ENCODE measurements at regions not wholly inside any gene's neighbourhood (a gene's known extent, or its start where the extent isn't known, plus 50 kb on each side); places are given as distances from the start of the nearest gene placed in this dataset.

DNA sequence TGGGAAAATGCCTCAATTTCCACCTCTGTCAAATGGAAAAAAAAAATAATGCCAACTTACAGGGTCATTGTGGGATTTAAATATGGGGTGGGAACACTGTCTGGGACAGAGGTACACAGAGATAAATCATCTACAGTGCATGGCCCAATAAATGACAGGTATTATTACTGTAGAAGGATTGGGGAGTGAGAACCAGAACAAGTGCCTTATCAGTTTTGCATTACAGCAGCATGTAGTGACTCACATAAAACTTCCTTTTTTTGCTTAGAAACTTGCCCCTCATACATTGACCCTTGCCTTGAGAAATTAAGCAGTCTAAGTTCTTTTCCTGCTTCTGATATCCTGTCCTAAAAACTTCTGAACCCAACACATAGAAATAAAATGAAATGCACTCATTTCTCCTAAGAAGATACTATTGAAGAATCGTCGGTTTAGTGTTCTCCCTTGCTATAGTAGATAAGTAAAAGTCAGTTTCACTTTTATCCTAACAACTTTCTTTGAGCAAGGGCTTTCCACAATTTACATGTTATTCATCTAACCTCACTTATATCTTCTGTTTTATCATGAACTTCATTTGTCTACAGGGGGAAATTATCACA, 121.0 kb upstream of the HAAO start:
- peak; percentile 58 for DNase-seq (ENCODE audit: low read depth)
- TF ChIP-seq, protein P1, sequence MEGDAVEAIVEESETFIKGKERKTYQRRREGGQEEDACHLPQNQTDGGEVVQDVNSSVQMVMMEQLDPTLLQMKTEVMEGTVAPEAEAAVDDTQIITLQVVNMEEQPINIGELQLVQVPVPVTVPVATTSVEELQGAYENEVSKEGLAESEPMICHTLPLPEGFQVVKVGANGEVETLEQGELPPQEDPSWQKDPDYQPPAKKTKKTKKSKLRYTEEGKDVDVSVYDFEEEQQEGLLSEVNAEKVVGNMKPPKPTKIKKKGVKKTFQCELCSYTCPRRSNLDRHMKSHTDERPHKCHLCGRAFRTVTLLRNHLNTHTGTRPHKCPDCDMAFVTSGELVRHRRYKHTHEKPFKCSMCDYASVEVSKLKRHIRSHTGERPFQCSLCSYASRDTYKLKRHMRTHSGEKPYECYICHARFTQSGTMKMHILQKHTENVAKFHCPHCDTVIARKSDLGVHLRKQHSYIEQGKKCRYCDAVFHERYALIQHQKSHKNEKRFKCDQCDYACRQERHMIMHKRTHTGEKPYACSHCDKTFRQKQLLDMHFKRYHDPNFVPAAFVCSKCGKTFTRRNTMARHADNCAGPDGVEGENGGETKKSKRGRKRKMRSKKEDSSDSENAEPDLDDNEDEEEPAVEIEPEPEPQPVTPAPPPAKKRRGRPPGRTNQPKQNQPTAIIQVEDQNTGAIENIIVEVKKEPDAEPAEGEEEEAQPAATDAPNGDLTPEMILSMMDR (IDR thresholded peaks at IDR 0.05; ENCODE audit: insufficient read depth, low read depth, low read length) = no peak

DNA sequence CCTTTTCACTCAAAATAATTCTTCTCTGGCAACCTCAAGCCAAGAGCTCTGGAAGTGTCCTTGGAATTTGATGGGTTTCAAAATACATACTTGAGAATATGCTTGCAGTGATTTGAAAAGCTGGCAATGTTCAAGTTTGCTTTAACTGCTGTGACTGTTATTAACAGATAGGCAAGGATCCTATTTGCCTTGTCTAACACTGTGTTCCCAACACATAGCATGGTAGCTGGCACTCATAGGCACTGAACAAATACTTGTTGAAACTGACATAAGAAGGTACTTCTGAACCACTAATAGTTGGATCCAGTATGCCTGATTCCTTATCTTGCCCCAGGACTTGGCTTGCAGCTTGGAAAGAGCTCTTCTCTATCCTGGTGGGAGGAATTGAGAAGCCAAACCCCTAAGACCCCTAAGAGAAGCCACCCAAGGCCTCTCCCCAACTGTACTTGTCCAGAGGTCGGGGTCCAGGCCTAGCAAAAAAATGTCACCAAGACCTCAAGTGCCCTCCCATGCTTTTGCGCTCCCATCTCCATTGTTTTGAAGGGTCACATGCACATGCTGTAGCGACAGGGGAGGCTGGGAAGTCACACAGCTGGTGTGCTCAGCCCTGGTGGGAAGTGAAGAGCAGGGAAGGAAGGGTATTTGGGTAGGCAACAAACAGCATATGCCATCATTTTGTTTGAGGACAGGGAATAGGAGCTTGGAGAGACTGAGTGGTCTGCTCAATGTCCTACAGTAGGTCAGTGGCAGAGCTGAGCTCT, 118.4 kb upstream of the HAAO start:
- TF ChIP-seq, protein P1 (IDR thresholded peaks at IDR 0.05; ENCODE audit: insufficient read depth, low read depth, low read length) = no peak
- DNase-seq (ENCODE audit: low read depth) = no peak

More for the DNA sequence above, 121.0 kb upstream of the HAAO start:
- H3K4me3 ChIP-seq (ENCODE audit: low read depth, low read length) = no peak overlapping the region

DNA sequence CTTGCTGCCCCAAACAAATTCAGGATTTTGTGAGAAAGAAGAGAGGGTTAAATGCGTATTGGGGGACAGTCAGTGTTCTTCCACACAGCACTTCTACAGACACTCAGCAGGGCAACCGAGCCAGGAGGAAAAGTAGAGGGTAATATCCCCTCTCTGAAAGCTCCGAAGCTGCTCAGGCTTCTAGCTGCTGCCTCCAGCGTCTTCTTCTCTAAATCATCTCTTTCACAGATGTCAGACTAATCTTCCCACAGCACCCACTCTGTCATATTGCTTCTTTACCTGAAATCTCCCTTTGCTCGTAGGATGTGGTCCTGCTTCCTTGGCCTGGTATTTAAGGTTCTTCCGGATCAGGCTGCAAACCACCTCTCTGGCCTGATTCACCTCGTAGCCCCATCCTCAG, 117.6 kb upstream of the HAAO start:
- TF ChIP-seq, protein P1 (IDR thresholded peaks at IDR 0.05; ENCODE audit: insufficient read depth, low read depth, low read length) = no peak
- DNase-seq (ENCODE audit: low read depth) = no peak

More for the DNA sequence above, 118.4 kb upstream of the HAAO start:
- no peak overlapping the region for H3K4me3 ChIP-seq (ENCODE audit: low read depth, low read length)

DNA sequence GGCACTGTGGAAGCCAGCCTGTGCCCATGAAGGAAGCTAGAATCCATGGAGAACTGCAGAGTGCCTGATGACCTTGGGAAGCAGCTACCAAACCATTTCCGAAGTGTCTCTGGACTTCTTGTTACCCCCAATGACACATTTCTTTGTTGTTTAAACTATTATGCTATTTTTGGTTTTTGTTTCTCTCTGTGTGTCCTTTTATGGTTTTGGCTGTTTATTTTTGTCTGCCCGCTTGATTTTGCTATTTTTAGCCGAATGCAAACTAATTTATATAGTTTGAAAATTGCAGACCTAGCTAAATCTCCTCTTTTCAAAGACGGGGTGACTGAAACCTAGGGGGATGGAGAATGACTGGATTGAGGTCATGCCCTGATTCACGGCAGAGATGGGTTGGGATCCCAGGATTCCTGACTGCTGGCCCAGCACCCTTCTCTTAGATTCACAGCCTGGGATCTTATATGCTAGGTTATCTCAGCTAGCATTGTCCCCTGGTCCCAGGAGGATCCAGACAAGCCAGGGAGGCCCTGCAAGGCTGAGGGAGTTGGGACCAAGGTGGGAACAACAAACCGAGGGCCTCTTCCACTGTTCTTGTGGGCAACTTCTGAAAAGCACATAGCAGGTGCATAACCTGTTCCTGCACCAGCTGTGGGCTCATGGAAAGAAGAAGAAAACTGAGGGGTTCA, 116.3 kb upstream of the HAAO start:
- TF ChIP-seq, protein P1 (IDR thresholded peaks at IDR 0.05; ENCODE audit: insufficient read depth, low read depth, low read length) = no peak
- no peak for DNase-seq (ENCODE audit: low read depth)
- no peak overlapping the region for H3K4me3 ChIP-seq (ENCODE audit: low read depth, low read length)

More for the DNA sequence above, 117.6 kb upstream of the HAAO start:
- no peak overlapping the region for H3K4me3 ChIP-seq (ENCODE audit: low read depth, low read length)

DNA sequence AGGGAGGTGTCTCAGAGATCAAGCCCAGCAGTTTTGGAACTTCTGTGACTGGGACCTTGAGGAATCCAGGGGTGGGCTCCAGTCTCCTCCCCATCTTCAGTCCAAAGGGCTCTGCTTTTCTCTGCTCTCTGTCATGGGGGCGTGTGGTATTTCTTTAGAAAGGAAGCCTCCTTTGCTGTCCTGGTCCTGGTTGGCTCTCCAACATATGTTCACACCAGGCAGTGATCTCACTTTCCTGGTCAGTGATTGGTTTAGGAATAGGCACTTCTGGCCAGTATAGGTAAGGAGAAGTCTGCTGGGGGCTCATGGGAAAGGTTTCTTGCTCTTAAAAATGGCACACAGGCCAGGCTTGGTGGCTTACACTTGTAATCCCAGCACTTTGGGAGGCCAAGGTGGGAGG, 115.5 kb upstream of the HAAO start:
- H3K4me3 ChIP-seq (ENCODE audit: low read depth, low read length) = no peak overlapping the region
- no peak for DNase-seq (ENCODE audit: low read depth)
- TF ChIP-seq, protein P1 (IDR thresholded peaks at IDR 0.05; ENCODE audit: insufficient read depth, low read depth, low read length) = no peak

DNA sequence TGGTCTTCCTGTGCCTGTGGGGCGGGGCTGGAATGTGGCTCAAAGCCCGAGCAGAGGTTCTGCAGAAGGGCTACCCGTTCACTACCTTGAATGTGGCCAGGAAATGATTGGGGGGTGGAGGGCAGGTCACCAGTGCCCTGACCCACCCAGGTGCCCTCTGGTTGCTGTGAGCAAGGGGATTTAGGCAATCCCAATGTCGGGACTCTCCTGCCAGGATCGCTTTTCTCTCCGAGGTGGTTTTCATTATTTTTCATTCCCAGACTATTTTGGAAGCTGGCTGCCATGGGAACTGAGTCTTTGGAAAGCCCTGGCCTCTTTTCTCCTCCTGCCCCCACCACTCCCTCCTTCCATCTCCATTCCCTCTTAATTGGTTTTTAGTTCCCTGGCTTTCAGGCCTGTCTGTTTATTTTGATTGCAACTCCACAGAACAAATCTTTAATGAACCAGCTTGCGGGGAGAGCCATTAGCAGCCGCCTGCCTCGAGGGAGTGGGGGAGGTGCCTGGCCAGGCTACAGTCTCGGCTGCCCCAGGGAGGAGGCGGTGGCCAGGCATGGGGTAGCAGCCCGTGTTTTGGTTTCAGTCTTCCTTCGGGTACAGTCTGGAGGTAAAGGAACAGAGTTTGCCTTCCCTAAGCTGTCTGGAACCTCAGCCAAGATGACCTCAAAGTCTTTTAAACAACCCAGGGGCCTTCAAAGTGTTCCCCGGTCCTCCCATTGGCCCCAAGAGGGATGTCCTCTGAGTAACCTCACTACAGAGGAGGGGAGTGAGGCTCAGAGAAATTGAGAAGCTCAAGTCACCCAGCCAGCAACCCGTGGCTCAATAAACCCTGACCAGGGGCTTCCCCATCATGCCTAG, 114.4 kb upstream of the HAAO start:
- TF ChIP-seq, protein P1 (IDR thresholded peaks at IDR 0.05; ENCODE audit: insufficient read depth, low read depth, low read length) = no peak
- DNase-seq (ENCODE audit: low read depth) = peak; percentile 68
- H3K4me3 ChIP-seq (ENCODE audit: low read depth, low read length) = no peak overlapping the region

Data from fibroblast of villous mesenchyme (primary cell).